ENCODE measurements at regions not wholly inside any gene's neighbourhood (a gene's known extent, or its start where the extent isn't known, plus 50 kb on each side); places are given as distances from the start of the nearest gene placed in this dataset.

DNA sequence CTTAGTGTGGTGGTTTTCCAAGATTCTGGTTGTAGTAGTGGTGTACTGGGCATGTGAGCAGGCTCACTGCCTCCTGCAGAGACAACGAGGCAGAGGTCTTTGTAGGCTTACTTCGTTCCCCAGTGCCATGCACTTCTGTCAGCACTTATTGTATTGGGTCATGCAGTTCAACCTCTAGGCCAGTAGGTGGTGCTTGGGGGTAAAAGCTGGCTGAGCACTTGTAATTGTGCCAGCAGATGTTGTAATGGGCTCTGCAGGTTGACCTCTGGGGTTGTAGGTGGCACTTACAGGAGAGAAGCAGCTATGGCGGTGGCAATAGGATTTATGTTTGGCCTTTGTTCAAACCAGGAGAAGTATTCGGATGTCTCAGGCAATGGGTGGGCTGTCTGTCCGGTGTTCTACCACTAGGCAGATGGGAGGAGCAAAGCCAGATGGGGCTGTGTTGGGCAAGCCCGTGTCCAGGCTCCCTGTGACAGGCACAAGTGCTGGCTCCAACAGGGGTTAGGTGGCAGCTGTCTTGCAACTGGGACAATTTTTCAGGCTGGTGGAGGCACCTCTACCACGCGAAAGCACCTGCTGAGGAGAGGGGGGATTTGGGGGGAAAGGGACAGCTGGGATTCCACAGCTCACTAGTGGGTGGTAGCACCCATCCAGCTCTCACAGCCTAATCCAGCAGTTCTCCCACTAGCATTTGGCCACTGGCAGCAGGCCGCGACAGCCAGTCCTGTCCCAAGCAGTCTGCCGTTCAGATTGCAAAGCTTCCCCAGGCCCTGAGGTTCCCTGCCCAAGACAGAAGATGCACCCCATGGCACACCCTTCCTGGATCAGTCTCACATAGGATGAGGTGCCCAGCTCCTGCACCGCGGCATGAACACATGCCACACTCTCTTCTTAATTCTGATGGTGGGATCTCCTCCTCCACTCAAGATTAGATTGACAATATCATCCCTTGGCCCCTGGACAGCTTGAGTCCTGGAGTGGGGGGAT, 274.5 kb downstream of the CTH start (continued):
- TF ChIP-seq NANOG (IDR thresholded peaks at IDR 0.05; ENCODE audit: insufficient read depth, low read depth, low read length, poor library complexity, severe bottlenecking), result no peak
- no peak for TF ChIP-seq CHD1 (IDR thresholded peaks at IDR 0.05; ENCODE audit: low read depth, low read length)
- no peak for TF ChIP-seq FOSL1 (IDR thresholded peaks at IDR 0.05; ENCODE audit: insufficient read depth, low read depth, low read length)
- no peak for TF ChIP-seq GABPA (IDR thresholded peaks at IDR 0.05; ENCODE audit: borderline replicate concordance, insufficient read depth, low read length)
- TF ChIP-seq RAD21 (IDR thresholded peaks at IDR 0.05 in 1 of 2, conservative IDR thresholded peaks at IDR 0.05 in 1 of 2; ENCODE audit: low read depth in 2 of 2, low read length in 2 of 2), result peak; percentile 83 to 89
- TF ChIP-seq ASH2L (IDR thresholded peaks at IDR 0.05; ENCODE audit: low read length), result peak; percentile 36
- TF ChIP-seq NRF1 (IDR thresholded peaks at IDR 0.05; ENCODE audit: low read depth, low read length), result no peak
- no peak for TF ChIP-seq KDM5A (IDR thresholded peaks at IDR 0.05; ENCODE audit: low read length)
- TF ChIP-seq CREB1 (IDR thresholded peaks at IDR 0.05), result no peak
- TF ChIP-seq BRCA1 (IDR thresholded peaks at IDR 0.05; ENCODE audit: low read depth, low read length), result no peak
- TF ChIP-seq TEAD4 (IDR thresholded peaks at IDR 0.05; ENCODE audit: low read depth, low read length), result 0 out of 2 replicates have a peak, but pooled peaks have one; percentile 9
- TF ChIP-seq YY1 (IDR thresholded peaks at IDR 0.05; ENCODE audit: low read depth, low read length), result peak; percentile 73
- TF ChIP-seq CHD2 (IDR thresholded peaks at IDR 0.05; ENCODE audit: low read length), result no peak
- TF ChIP-seq, protein P1, sequence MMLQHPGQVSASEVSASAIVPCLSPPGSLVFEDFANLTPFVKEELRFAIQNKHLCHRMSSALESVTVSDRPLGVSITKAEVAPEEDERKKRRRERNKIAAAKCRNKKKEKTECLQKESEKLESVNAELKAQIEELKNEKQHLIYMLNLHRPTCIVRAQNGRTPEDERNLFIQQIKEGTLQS (IDR thresholded peaks at IDR 0.05; ENCODE audit: insufficient read depth, low read depth, low read length), result no peak
